SK-N-SH (cell line): ENCODE measurements at regions not wholly inside any gene's neighbourhood (a gene's known extent, or its start where the extent isn't known, plus 50 kb on each side); places are given as distances from the start of the nearest gene placed in this dataset.
"Not testable (repeated sequence)": the region's sequence is repeated elsewhere in the genome, so short reads cannot be mapped to it uniquely, and the experiment has no call there.

Source experiments
- CTCF ChIA-PET: fragments of 300-600, 350-600 bp; formaldehyde crosslinking; extraction: SDS; loops from one replicate; lab custom pipeline; 2021; lab: Yijun Ruan, JAX
- POLR2A ChIA-PET: fragments of 350-600 bp; sonication (Branson Sonifier 250); formaldehyde crosslinking; extraction: SDS; loops from one replicate; lab custom pipeline; 2020; ENCODE audit warnings: antibody characterized with exemption, inconsistent platforms; lab: Yijun Ruan, JAX
- DNase-seq: peaks from one replicate; pipeline ENCODE4 v3.0.0; 2012
- H2AFZ ChIP-seq: fragments of 200-600 bp; sonication (generic); 2 replicates; pipeline ENCODE4 v1.8.1; 2016; ENCODE audit warnings: antibody characterized with exemption, mild to moderate bottlenecking, low read depth
- H3F3A ChIP-seq: fragments of 200-600 bp; sonication (generic); replicated peaks from 2 replicates; pipeline ENCODE3; 2016; ENCODE audit warnings: antibody characterized with exemption, mild to moderate bottlenecking; ENCODE audit not compliant: insufficient read depth
- H3K27ac ChIP-seq, 2 experiments: fragments of 200-500 bp in 1 of 2; fragments of 200-600 bp in 1 of 2; sonication (Bioruptor generic) in 1 of 2; sonication (generic), shearing (Covaris generic) in 1 of 2; 2 replicates each; pipeline versions ENCODE4 v1.5.1 to v1.6.1; 2014 to 2016; ENCODE audit warnings: low read depth in 2 of 2, inconsistent platforms in 1 of 2, low read length in 1 of 2, mild to moderate bottlenecking in 1 of 2, mixed read lengths in 1 of 2
- H3K27me3 ChIP-seq: fragments of 200-600 bp; sonication (generic), shearing (Covaris generic); 2 replicates; pipeline ENCODE4 v1.6.1; 2016; ENCODE audit warnings: mixed run types; ENCODE audit not compliant: insufficient read depth
- H3K36me3 ChIP-seq, 2 experiments: fragments of 200-500 bp in 1 of 2; fragments of 200-600 bp in 1 of 2; sonication (Bioruptor generic) in 1 of 2; sonication (generic) in 1 of 2; replicated peaks in 1 of 2; 2 replicates each; pipeline versions ENCODE3 to v1.5.1; 2014 to 2016; ENCODE audit warnings: low read length in 1 of 2, mild to moderate bottlenecking in 1 of 2; ENCODE audit not compliant: insufficient read depth in 2 of 2, control insufficient read depth in 1 of 2
- H3K4me1 ChIP-seq, 2 experiments: fragments of 200-500 bp in 1 of 2; fragments of 200-600 bp in 1 of 2; sonication (Bioruptor generic) in 1 of 2; sonication (generic), shearing (Covaris generic) in 1 of 2; 2 replicates each; pipeline versions ENCODE4 v1.5.1 to v1.6.1; 2014 to 2016; ENCODE audit warnings: low read depth in 1 of 2, low read length in 1 of 2, mixed run types in 1 of 2; ENCODE audit not compliant: insufficient read depth in 2 of 2, control insufficient read depth in 1 of 2
- H3K4me2 ChIP-seq: fragments of 200-600 bp; sonication (generic), shearing (Covaris generic); 2 replicates; pipeline ENCODE4 v1.6.1; 2017; ENCODE audit warnings: mixed run types
- H3K4me3 ChIP-seq, 2 experiments: fragments of 200-500 bp in 1 of 2; fragments of 200-600 bp in 1 of 2; sonication (Bioruptor generic) in 1 of 2; sonication (generic), shearing (Covaris generic) in 1 of 2; 2 replicates each; pipeline versions ENCODE4 v1.5.1 to v1.8.1; 2014 to 2016; ENCODE audit warnings: low read depth in 2 of 2, inconsistent platforms in 1 of 2, low read length in 1 of 2, mild to moderate bottlenecking in 1 of 2, mixed read lengths in 1 of 2, moderate library complexity in 1 of 2
- H3K79me2 ChIP-seq: fragments of 200-600 bp; sonication (generic); 2 replicates; pipeline ENCODE4 v1.8.1; 2017; ENCODE audit warnings: mild to moderate bottlenecking; ENCODE audit not compliant: insufficient read depth
- H3K9ac ChIP-seq: fragments of 200-600 bp; sonication (generic); 2 replicates; pipeline ENCODE4 v1.6.1; 2017; ENCODE audit warnings: mixed run types
- H3K9me2 ChIP-seq: fragments of 200-600 bp; sonication (generic); 2 replicates; pipeline ENCODE4 v1.6.1; 2017; ENCODE audit warnings: mixed run types
- H3K9me3 ChIP-seq: fragments of 200-600 bp; sonication (generic); 2 replicates; pipeline ENCODE4 v1.6.1; 2017; ENCODE audit warnings: mixed run types, mild to moderate bottlenecking, moderate library complexity
- H4K20me1 ChIP-seq: fragments of 200-600 bp; sonication (generic); 2 replicates; pipeline ENCODE4 v1.6.1; 2017; ENCODE audit warnings: mild to moderate bottlenecking, mixed run types; ENCODE audit not compliant: insufficient read depth
- ELF1 ChIP-seq: IDR thresholded peaks from 2 replicates; pipeline ENCODE4 v1.4.0; 2012
- GATA2 ChIP-seq: sonication (generic); formaldehyde crosslinking; IDR thresholded peaks from 2 replicates; pipeline ENCODE4 v1.5.0; 2020; ENCODE audit warnings: mild to moderate bottlenecking, missing genetic modification reagents
- NFIC ChIP-seq: IDR thresholded peaks from 2 replicates; pipeline ENCODE4 v1.4.0; 2012; ENCODE audit warnings: borderline replicate concordance
- RXRA ChIP-seq: IDR thresholded peaks from 2 replicates; pipeline ENCODE4 v1.4.0; 2012; ENCODE audit warnings: low read depth, mild to moderate bottlenecking, borderline replicate concordance
- WGBS: methylation state at CpG from one replicate; pipeline ENCODE4 v1.1.6; 2017; ENCODE audit warnings: low lambda C conversion rate; 5-methylcytosine and 5-hydroxymethylcytosine counted together
- TF ChIP-seq, protein P1 (sequence below): IDR thresholded peaks from 2 replicates; pipeline ENCODE4 v1.6.1; 2012; ENCODE audit warnings: mild to moderate bottlenecking, low read depth, low read length, moderate library complexity
- TF ChIP-seq, protein P2 (sequence below): fragments of 150-350 bp; IDR thresholded peaks from 2 replicates; pipeline ENCODE4 v1.6.1; 2016; ENCODE audit warnings: mild to moderate bottlenecking, low read depth, low read length
- TF ChIP-seq, protein P3 (sequence below): IDR thresholded peaks from 2 replicates; pipeline ENCODE4; 2012
- TF ChIP-seq, protein P4 (sequence below): IDR thresholded peaks from 2 replicates; pipeline ENCODE4 v1.4.0; 2012; ENCODE audit warnings: low read depth, borderline replicate concordance

DNA sequence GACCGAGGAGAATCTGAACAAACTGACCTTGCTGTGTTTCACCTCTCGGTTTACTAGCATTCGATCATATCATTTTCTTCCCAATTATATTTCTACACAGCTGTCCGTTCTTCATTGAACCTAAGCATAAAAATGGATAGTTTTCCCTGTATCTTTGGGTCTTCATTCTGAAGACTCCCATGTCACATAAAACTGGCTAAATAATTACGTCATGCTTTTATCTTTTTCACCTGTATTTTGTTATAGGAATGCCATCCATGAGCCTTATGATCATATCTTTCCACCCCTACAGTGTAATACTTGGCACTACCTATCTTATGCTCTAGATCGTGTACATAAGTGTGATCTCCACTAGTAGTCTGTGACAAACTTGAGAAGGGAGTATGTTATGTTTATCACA lies 456.1 kb downstream of the FGF13 start:
- Histone ChIP-seq H3K27ac (no peak overlapping the region), H3K27me3 (no peaks in the 10 kb centered on the region), H3K9me2 (no peaks in the 10 kb centered on the region), H3K4me3 (no peak overlapping the region), H3F3A (no peaks in the 10 kb centered on the region), H3K79me2 (no peaks in the 10 kb centered on the region), H3K9ac (no peak overlapping the region), H4K20me1 (no peaks in the 10 kb centered on the region), H2AFZ (no peak overlapping the region), H3K4me1 (no peaks in the 10 kb centered on the region), H3K4me2 (no peak overlapping the region), H3K9me3 (no peaks in the 10 kb centered on the region), H3K36me3 (no peaks in the 10 kb centered on the region)
- TF ChIP-seq, protein P1, sequence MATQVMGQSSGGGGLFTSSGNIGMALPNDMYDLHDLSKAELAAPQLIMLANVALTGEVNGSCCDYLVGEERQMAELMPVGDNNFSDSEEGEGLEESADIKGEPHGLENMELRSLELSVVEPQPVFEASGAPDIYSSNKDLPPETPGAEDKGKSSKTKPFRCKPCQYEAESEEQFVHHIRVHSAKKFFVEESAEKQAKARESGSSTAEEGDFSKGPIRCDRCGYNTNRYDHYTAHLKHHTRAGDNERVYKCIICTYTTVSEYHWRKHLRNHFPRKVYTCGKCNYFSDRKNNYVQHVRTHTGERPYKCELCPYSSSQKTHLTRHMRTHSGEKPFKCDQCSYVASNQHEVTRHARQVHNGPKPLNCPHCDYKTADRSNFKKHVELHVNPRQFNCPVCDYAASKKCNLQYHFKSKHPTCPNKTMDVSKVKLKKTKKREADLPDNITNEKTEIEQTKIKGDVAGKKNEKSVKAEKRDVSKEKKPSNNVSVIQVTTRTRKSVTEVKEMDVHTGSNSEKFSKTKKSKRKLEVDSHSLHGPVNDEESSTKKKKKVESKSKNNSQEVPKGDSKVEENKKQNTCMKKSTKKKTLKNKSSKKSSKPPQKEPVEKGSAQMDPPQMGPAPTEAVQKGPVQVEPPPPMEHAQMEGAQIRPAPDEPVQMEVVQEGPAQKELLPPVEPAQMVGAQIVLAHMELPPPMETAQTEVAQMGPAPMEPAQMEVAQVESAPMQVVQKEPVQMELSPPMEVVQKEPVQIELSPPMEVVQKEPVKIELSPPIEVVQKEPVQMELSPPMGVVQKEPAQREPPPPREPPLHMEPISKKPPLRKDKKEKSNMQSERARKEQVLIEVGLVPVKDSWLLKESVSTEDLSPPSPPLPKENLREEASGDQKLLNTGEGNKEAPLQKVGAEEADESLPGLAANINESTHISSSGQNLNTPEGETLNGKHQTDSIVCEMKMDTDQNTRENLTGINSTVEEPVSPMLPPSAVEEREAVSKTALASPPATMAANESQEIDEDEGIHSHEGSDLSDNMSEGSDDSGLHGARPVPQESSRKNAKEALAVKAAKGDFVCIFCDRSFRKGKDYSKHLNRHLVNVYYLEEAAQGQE: no peak
- TF ChIP-seq GATA2 (CRISPR knock-in tag): no peak
- TF ChIP-seq, protein P2, sequence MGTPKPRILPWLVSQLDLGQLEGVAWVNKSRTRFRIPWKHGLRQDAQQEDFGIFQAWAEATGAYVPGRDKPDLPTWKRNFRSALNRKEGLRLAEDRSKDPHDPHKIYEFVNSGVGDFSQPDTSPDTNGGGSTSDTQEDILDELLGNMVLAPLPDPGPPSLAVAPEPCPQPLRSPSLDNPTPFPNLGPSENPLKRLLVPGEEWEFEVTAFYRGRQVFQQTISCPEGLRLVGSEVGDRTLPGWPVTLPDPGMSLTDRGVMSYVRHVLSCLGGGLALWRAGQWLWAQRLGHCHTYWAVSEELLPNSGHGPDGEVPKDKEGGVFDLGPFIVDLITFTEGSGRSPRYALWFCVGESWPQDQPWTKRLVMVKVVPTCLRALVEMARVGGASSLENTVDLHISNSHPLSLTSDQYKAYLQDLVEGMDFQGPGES: no peak
- no peak for TF ChIP-seq NFIC
- no peak for TF ChIP-seq ELF1
- TF ChIP-seq RXRA: no peak
- TF ChIP-seq, protein P3, sequence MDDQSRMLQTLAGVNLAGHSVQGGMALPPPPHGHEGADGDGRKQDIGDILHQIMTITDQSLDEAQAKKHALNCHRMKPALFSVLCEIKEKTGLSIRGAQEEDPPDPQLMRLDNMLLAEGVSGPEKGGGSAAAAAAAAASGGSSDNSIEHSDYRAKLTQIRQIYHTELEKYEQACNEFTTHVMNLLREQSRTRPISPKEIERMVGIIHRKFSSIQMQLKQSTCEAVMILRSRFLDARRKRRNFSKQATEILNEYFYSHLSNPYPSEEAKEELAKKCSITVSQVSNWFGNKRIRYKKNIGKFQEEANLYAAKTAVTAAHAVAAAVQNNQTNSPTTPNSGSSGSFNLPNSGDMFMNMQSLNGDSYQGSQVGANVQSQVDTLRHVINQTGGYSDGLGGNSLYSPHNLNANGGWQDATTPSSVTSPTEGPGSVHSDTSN: no peak
- TF ChIP-seq, protein P4, sequence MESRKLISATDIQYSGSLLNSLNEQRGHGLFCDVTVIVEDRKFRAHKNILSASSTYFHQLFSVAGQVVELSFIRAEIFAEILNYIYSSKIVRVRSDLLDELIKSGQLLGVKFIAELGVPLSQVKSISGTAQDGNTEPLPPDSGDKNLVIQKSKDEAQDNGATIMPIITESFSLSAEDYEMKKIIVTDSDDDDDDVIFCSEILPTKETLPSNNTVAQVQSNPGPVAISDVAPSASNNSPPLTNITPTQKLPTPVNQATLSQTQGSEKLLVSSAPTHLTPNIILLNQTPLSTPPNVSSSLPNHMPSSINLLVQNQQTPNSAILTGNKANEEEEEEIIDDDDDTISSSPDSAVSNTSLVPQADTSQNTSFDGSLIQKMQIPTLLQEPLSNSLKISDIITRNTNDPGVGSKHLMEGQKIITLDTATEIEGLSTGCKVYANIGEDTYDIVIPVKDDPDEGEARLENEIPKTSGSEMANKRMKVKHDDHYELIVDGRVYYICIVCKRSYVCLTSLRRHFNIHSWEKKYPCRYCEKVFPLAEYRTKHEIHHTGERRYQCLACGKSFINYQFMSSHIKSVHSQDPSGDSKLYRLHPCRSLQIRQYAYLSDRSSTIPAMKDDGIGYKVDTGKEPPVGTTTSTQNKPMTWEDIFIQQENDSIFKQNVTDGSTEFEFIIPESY: no peak
- POLR2A ChIA-PET: no interaction called here
- DNase-seq: no peak
- 2% methylated on average over 6 of the region's 6 CpGs for WGBS
- CTCF ChIA-PET: no interaction called here

DNA sequence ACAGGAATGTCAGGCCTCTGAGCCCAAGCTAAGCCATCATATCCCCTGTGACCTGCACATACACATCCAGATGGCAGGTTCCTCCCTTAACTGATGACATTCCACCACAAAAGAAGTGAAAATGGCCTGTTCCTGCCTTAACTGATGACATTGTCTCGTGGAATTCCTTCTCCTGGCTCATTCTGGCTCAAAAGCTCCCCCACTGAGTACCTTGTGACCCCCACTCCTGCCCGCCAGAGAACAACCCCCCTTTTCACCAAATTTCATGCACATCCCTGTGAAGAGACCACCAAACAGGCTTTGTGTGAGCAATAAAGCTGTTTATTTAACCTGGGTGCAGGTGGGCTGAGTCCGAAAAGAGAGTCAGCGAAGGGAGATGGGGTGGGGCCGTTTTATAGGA lies 447.4 kb downstream of the FGF13 start:
- H3K9me2 ChIP-seq, H3K4me1 ChIP-seq, POLR2A ChIA-PET, H3K4me3 ChIP-seq, H2AFZ ChIP-seq, H3F3A ChIP-seq, H3K27ac ChIP-seq, H3K4me2 ChIP-seq, CTCF ChIA-PET, DNase-seq, H3K79me2 ChIP-seq, H4K20me1 ChIP-seq, H3K9me3 ChIP-seq, H3K36me3 ChIP-seq, H3K27me3 ChIP-seq, H3K9ac ChIP-seq: not testable (repeated sequence)
- 7% methylated on average over 5 of the region's 5 CpGs for WGBS
